ENCODE measurements at regions not wholly inside any gene's neighbourhood (a gene's known extent, or its start where the extent isn't known, plus 50 kb on each side); places are given as distances from the start of the nearest gene placed in this dataset.
"Not testable (repeated sequence)": the region's sequence is repeated elsewhere in the genome, so short reads cannot be mapped to it uniquely, and the experiment has no call there.

DNA sequence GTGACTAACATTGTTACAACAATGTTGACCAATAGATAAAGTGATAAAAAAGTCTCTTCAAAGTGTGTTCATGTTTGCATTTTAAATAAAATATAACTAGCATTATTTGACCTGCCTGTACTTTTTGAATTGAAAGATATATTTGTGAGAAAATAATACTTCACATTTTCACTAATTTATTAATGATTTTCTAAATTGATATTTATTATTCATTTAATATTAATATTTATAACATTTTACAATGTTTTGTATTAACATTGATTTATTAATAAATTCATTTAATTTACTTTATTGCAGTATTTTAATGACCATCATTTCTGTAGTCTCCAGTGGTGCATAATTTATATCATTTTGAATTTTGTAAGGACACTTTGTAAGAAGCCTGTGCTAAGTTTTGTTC is 150.0 kb upstream of the BET1 start:
- Histone ChIP-seq H3K4me3 (ENCODE audit: low read length) (no peak overlapping the region), H3K9me3 (ENCODE audit: control insufficient read depth, insufficient read depth, low read length) (no peaks in the 10 kb centered on the region), H3K36me3 (ENCODE audit: control insufficient read depth, insufficient read depth, low read length) (no peaks in the 10 kb centered on the region), H3K27ac (ENCODE audit: low read length) (no peak overlapping the region), H3K27me3 (ENCODE audit: control insufficient read depth, insufficient read depth, low read length) (no peaks in the 10 kb centered on the region), H3K4me1 (ENCODE audit: control insufficient read depth, insufficient read depth, low read length) (no peaks in the 10 kb centered on the region)
- H3K9me3 Mint-ChIP-seq: peaks cover 0 to 2% of the 10 kb centered on the region in 2 donors
- H3K36me3 Mint-ChIP-seq: no peaks in the 10 kb centered on the region
- intact Hi-C loops (cut with micrococcal nuclease): no loop called here
- no peak overlapping the region for H3K27ac Mint-ChIP-seq
- H3K4me1 Mint-ChIP-seq: peaks cover 7 to 9% of the 10 kb centered on the region in 2 donors
- TF ChIP-seq, protein P1, sequence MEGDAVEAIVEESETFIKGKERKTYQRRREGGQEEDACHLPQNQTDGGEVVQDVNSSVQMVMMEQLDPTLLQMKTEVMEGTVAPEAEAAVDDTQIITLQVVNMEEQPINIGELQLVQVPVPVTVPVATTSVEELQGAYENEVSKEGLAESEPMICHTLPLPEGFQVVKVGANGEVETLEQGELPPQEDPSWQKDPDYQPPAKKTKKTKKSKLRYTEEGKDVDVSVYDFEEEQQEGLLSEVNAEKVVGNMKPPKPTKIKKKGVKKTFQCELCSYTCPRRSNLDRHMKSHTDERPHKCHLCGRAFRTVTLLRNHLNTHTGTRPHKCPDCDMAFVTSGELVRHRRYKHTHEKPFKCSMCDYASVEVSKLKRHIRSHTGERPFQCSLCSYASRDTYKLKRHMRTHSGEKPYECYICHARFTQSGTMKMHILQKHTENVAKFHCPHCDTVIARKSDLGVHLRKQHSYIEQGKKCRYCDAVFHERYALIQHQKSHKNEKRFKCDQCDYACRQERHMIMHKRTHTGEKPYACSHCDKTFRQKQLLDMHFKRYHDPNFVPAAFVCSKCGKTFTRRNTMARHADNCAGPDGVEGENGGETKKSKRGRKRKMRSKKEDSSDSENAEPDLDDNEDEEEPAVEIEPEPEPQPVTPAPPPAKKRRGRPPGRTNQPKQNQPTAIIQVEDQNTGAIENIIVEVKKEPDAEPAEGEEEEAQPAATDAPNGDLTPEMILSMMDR (IDR thresholded peaks at IDR 0.05): no peak
- no peak for ATAC-seq
- no peak for DNase-seq
- H3K27me3 Mint-ChIP-seq (ENCODE audit: low read depth in 2 of 2): peaks cover 12 to 18% of the 10 kb centered on the region in 2 donors
- no peak overlapping the region for H3K4me3 Mint-ChIP-seq

DNA sequence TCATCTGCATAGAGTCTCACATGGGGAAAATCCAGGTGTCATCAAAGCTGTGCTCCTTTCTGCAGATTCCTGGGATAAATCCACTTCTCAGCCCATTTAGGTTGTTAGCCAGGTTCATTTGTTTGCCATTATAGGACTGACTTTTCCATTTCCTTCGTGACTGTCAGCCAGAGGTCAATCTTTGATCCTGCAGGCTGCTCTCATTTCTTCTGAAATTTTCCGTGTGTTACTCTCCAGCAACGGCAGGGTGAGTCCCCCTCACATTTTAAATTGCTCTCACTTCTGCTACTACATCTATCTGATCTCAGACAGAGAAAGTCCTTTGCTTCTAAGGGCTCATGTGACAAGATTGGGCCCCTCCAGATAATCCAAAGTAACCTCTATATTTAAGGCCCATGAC is 150.7 kb upstream of the BET1 start:
- Histone ChIP-seq H3K4me1 (ENCODE audit: control insufficient read depth, insufficient read depth, low read length) (no peaks in the 10 kb centered on the region), H3K27ac (ENCODE audit: low read length) (no peak overlapping the region), H3K9me3 (ENCODE audit: control insufficient read depth, insufficient read depth, low read length) (no peaks in the 10 kb centered on the region), H3K4me3 (ENCODE audit: low read length) (no peak overlapping the region), H3K36me3 (ENCODE audit: control insufficient read depth, insufficient read depth, low read length) (no peaks in the 10 kb centered on the region), H3K27me3 (ENCODE audit: control insufficient read depth, insufficient read depth, low read length) (no peaks in the 10 kb centered on the region)
- Mint-ChIP-seq H3K36me3 (no peaks in the 10 kb centered on the region), H3K4me3 (no peak overlapping the region), H3K4me1 (peaks cover 7 to 9% of the 10 kb centered on the region in 2 donors), H3K27me3 (ENCODE audit: low read depth in 2 of 2) (peaks cover 10 to 13% of the 10 kb centered on the region in 2 donors), H3K9me3 (peaks cover 0 to 2% of the 10 kb centered on the region in 2 donors), H3K27ac (no peak overlapping the region)
- WGBS (ENCODE audit: insufficient coverage): 79% methylated on average over 3 of the region's 3 CpGs
- TF ChIP-seq, protein P1 (IDR thresholded peaks at IDR 0.05): no peak
- DNase-seq: no peak
- ATAC-seq: no peak
- intact Hi-C loops (cut with micrococcal nuclease): no loop called here

GRCh38 chr7:94157659-94158306 is 153.6 kb upstream of the BET1 start:
- H3K4me1 ChIP-seq (ENCODE audit: control insufficient read depth, insufficient read depth, low read length); DNase-seq; H3K4me3 Mint-ChIP-seq; H3K36me3 Mint-ChIP-seq; H3K9me3 Mint-ChIP-seq; H3K27ac Mint-ChIP-seq; H3K4me3 ChIP-seq (ENCODE audit: low read length); H3K36me3 ChIP-seq (ENCODE audit: control insufficient read depth, insufficient read depth, low read length); H3K9me3 ChIP-seq (ENCODE audit: control insufficient read depth, insufficient read depth, low read length); H3K27me3 ChIP-seq (ENCODE audit: control insufficient read depth, insufficient read depth, low read length); H3K27me3 Mint-ChIP-seq (ENCODE audit: low read depth in 2 of 2); intact Hi-C loops (cut with micrococcal nuclease); H3K27ac ChIP-seq (ENCODE audit: low read length): not testable (repeated sequence)
- peak in 1 of 3 donors; percentile 32 for ATAC-seq
- 54% methylated on average over 5 of the region's 5 CpGs for WGBS (ENCODE audit: insufficient coverage)
- peaks cover 19% of the 10 kb centered on the region in 2 donors for H3K4me1 Mint-ChIP-seq

DNA sequence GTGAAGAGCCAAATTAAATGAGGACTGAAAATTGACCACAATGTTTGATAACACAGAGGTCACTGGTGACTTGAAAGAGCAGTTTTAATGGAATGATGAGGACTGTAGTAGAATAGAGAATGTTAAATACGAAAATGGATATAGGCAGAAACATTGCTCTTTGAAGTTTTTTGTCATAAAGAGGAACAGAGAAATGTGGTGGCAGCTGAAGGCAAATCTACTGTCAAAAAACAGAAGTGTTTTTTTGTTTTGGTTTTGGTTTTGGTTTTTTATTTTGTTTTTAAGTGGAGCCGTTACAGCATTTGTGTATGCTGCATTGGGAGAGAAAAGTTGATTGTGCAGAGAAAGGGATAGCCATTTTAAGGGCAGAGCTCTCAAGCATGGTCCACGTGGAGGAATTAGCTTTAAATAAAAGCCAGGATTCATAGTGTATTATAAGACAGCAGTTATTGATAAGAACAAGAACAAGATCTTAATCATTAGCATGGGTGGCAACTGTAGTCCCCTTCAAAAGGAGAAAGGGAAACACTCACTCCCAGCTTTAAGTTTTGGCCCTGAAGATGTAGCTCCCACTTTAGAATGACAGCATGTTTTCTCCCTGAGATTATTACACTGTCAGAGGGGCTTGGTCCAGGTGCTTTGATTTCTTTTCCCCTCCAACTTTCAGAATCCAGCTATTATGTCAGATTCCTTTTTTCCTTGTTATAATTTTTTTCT is 156.7 kb upstream of the BET1 start:
- Mint-ChIP-seq H3K4me3 (peak overlapping the region; percentile 19), H3K4me1 (peaks cover 19% of the 10 kb centered on the region in 2 donors)

More for the DNA sequence above, 156.7 kb upstream of the BET1 start:
- H3K36me3 Mint-ChIP-seq: no peaks in the 10 kb centered on the region
- Histone ChIP-seq H3K27me3 (ENCODE audit: control insufficient read depth, insufficient read depth, low read length) (no peaks in the 10 kb centered on the region), H3K27ac (ENCODE audit: low read length) (peak overlapping the region; percentile 63), H3K9me3 (ENCODE audit: control insufficient read depth, insufficient read depth, low read length) (no peaks in the 10 kb centered on the region), H3K4me3 (ENCODE audit: low read length) (no peak overlapping the region), H3K4me1 (ENCODE audit: control insufficient read depth, insufficient read depth, low read length) (peaks cover 4% of the 10 kb centered on the region), H3K36me3 (ENCODE audit: control insufficient read depth, insufficient read depth, low read length) (no peaks in the 10 kb centered on the region)
- TF ChIP-seq, protein P1 (IDR thresholded peaks at IDR 0.05): no peak
- no peaks in the 10 kb centered on the region for H3K9me3 Mint-ChIP-seq
- peak overlapping the region in 1 of 2 donors; percentile 10 for H3K27ac Mint-ChIP-seq
- ATAC-seq (no peak), DNase-seq (no peak)
- 0% methylated on average over 3 of the region's 3 CpGs for WGBS (ENCODE audit: insufficient coverage)
- no peaks in the 10 kb centered on the region for H3K27me3 Mint-ChIP-seq (ENCODE audit: low read depth in 2 of 2)
- intact Hi-C loops (cut with micrococcal nuclease): no loop called here

All from natural killer cell (primary cell).